ENCODE measurements at regions not wholly inside any gene's neighbourhood (a gene's known extent, or its start where the extent isn't known, plus 50 kb on each side); places are given as distances from the start of the nearest gene placed in this dataset.

GRCh38 chr22:19574247-19574646 lies 50.0 kb upstream of the CLDN5 start:
- DNase-seq: no peak

GRCh38 chr22:19576460-19577421 lies 52.5 kb upstream of the CLDN5 start:
- no peak for DNase-seq

GRCh38 chr22:19577422-19577966 lies 53.3 kb upstream of the CLDN5 start:
- DNase-seq: no peak

- DNase-seq: no peak
Measured at GRCh38 chr22:19578180-19579004, 54.2 kb upstream of the CLDN5 start.

- DNase-seq: no peak
Measured at GRCh38 chr22:19579115-19579811, 55.1 kb upstream of the CLDN5 start.

GRCh38 chr22:19579880-19580279 lies 55.7 kb upstream of the CLDN5 start:
- DNase-seq: no peak

- no peak for DNase-seq
Measured at GRCh38 chr22:19580291-19580890, 56.2 kb upstream of the CLDN5 start.

- no peak for DNase-seq
Measured at GRCh38 chr22:19582033-19582693, 58.0 kb upstream of the CLDN5 start.

GRCh38 chr22:19586922-19587684 lies 62.9 kb upstream of the CLDN5 start:
- no peak for DNase-seq

GRCh38 chr22:19590696-19591095 lies 66.5 kb upstream of the CLDN5 start:
- no peak for DNase-seq

- DNase-seq: no peak
Measured at GRCh38 chr22:19591568-19591967, 67.4 kb upstream of the CLDN5 start.

GRCh38 chr22:19592464-19592863 lies 68.3 kb upstream of the CLDN5 start:
- DNase-seq: no peak

- DNase-seq: no peak
Measured at GRCh38 chr22:19593991-19594569, 69.9 kb upstream of the CLDN5 start.

GRCh38 chr22:19595532-19595931 lies 71.3 kb upstream of the CLDN5 start:
- no peak for DNase-seq

GRCh38 chr22:19596680-19597398 lies 72.6 kb upstream of the CLDN5 start:
- no peak for DNase-seq

GRCh38 chr22:19597399-19597735 lies 73.2 kb upstream of the CLDN5 start:
- no peak for DNase-seq

- DNase-seq: no peak
Measured at GRCh38 chr22:19598054-19598855, 74.0 kb upstream of the CLDN5 start.

GRCh38 chr22:19599004-19599403 lies 74.8 kb upstream of the CLDN5 start:
- no peak for DNase-seq

- DNase-seq: peak; percentile 11
Measured at GRCh38 chr22:19599626-19600243, 75.5 kb upstream of the CLDN5 start.
